ENCODE measurements at regions not wholly inside any gene's neighbourhood (a gene's known extent, or its start where the extent isn't known, plus 50 kb on each side); places are given as distances from the start of the nearest gene placed in this dataset.

DNA sequence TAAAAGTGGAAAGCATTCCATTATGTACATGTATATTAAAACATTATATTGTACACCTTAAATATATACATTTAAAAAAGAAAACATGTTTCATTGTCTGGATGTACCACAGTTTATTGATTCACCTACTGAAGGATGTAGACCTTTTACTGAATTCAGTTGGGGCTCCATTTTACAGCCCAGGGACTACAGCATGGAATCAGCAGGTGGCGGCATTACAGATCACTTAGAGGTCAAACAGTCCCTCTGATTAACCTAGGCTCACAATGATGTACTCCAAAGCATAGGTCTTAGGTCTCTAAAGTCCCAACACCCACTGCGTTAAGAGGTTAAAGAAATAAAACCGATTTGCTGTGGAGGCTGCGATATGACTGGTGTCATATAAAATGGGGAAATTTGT, 490.9 kb downstream of the SHISA9 start:
- Histone ChIP-seq H3K4me3 (replicated peaks; ENCODE audit: low read depth, low read length) (no peak overlapping the region), H3K27me3 (replicated peaks; ENCODE audit: control insufficient read depth, insufficient read depth, low read length) (no peaks in the 10 kb centered on the region), H3K36me3 (ENCODE audit: control insufficient read depth, insufficient read depth, low read length) (no peaks in the 10 kb centered on the region)
- TF ChIP-seq, protein P1, sequence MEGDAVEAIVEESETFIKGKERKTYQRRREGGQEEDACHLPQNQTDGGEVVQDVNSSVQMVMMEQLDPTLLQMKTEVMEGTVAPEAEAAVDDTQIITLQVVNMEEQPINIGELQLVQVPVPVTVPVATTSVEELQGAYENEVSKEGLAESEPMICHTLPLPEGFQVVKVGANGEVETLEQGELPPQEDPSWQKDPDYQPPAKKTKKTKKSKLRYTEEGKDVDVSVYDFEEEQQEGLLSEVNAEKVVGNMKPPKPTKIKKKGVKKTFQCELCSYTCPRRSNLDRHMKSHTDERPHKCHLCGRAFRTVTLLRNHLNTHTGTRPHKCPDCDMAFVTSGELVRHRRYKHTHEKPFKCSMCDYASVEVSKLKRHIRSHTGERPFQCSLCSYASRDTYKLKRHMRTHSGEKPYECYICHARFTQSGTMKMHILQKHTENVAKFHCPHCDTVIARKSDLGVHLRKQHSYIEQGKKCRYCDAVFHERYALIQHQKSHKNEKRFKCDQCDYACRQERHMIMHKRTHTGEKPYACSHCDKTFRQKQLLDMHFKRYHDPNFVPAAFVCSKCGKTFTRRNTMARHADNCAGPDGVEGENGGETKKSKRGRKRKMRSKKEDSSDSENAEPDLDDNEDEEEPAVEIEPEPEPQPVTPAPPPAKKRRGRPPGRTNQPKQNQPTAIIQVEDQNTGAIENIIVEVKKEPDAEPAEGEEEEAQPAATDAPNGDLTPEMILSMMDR (IDR thresholded peaks at IDR 0.05; ENCODE audit: insufficient read depth, low read length, poor library complexity, severe bottlenecking), result peak; percentile 17
- DNase-seq (ENCODE audit: extremely low read depth, insufficient read length), result no peak

GRCh38 chr16:13393816-13394215, 492.4 kb downstream of the SHISA9 start:
- Histone ChIP-seq H3K36me3 (ENCODE audit: control insufficient read depth, insufficient read depth, low read length) (no peaks in the 10 kb centered on the region), H3K27me3 (replicated peaks; ENCODE audit: control insufficient read depth, insufficient read depth, low read length) (no peaks in the 10 kb centered on the region), H3K4me3 (replicated peaks; ENCODE audit: low read depth, low read length) (no peak overlapping the region)
- TF ChIP-seq, protein P1 (IDR thresholded peaks at IDR 0.05; ENCODE audit: insufficient read depth, low read length, poor library complexity, severe bottlenecking), result no peak
- no peak for DNase-seq (ENCODE audit: extremely low read depth, insufficient read length)

GRCh38 chr16:13394488-13394887, 493.1 kb downstream of the SHISA9 start:
- Histone ChIP-seq H3K27me3 (replicated peaks; ENCODE audit: control insufficient read depth, insufficient read depth, low read length) (no peaks in the 10 kb centered on the region), H3K4me3 (replicated peaks; ENCODE audit: low read depth, low read length) (no peak overlapping the region), H3K36me3 (ENCODE audit: control insufficient read depth, insufficient read depth, low read length) (no peaks in the 10 kb centered on the region)
- TF ChIP-seq, protein P1 (IDR thresholded peaks at IDR 0.05; ENCODE audit: insufficient read depth, low read length, poor library complexity, severe bottlenecking), result no peak
- no peak for DNase-seq (ENCODE audit: extremely low read depth, insufficient read length)

DNA sequence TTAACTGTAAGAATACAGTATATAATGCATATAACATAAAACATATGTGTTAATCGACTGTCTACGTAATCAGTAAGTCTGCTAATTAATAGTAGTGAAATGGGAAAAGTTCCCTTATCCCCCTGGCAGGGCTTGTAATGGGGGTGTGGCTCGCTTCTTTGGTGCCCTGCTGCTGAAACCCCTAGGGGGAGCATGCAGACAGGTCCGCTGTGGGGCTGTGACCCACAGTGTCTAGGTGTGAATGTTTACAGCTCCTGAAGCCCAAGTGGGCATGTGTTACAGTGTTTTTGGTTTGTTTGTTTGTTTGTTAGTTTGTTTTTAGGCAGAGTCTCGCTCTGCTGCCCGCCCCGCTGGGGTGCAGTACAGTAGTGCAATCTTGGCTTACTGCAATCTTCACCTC, 495.7 kb downstream of the SHISA9 start:
- DNase-seq (ENCODE audit: extremely low read depth, insufficient read length), result no peak
- TF ChIP-seq, protein P1 (IDR thresholded peaks at IDR 0.05; ENCODE audit: insufficient read depth, low read length, poor library complexity, severe bottlenecking), result peak; percentile 51
- H3K4me3 ChIP-seq (replicated peaks; ENCODE audit: low read depth, low read length), result no peak overlapping the region
- no peaks in the 10 kb centered on the region for H3K27me3 ChIP-seq (replicated peaks; ENCODE audit: control insufficient read depth, insufficient read depth, low read length)
- H3K36me3 ChIP-seq (ENCODE audit: control insufficient read depth, insufficient read depth, low read length), result no peaks in the 10 kb centered on the region

- Histone ChIP-seq H3K36me3 (ENCODE audit: control insufficient read depth, insufficient read depth, low read length) (no peaks in the 10 kb centered on the region), H3K27me3 (replicated peaks; ENCODE audit: control insufficient read depth, insufficient read depth, low read length) (no peaks in the 10 kb centered on the region), H3K4me3 (replicated peaks; ENCODE audit: low read depth, low read length) (no peak overlapping the region)
- no peak for DNase-seq (ENCODE audit: extremely low read depth, insufficient read length)
- TF ChIP-seq, protein P1 (IDR thresholded peaks at IDR 0.05; ENCODE audit: insufficient read depth, low read length, poor library complexity, severe bottlenecking), result no peak
Observed at GRCh38 chr16:13401641-13402040, 500.2 kb downstream of the SHISA9 start.

GRCh38 chr16:13402601-13403000, 501.2 kb downstream of the SHISA9 start:
- H3K27me3 ChIP-seq (replicated peaks; ENCODE audit: control insufficient read depth, insufficient read depth, low read length), result no peaks in the 10 kb centered on the region
- H3K36me3 ChIP-seq (ENCODE audit: control insufficient read depth, insufficient read depth, low read length), result no peaks in the 10 kb centered on the region
- no peak for DNase-seq (ENCODE audit: extremely low read depth, insufficient read length)
- TF ChIP-seq, protein P1 (IDR thresholded peaks at IDR 0.05; ENCODE audit: insufficient read depth, low read length, poor library complexity, severe bottlenecking), result no peak
- no peak overlapping the region for H3K4me3 ChIP-seq (replicated peaks; ENCODE audit: low read depth, low read length)
